ENCODE measurements at regions not wholly inside any gene's neighbourhood (a gene's known extent, or its start where the extent isn't known, plus 50 kb on each side); places are given as distances from the start of the nearest gene placed in this dataset.

DNA sequence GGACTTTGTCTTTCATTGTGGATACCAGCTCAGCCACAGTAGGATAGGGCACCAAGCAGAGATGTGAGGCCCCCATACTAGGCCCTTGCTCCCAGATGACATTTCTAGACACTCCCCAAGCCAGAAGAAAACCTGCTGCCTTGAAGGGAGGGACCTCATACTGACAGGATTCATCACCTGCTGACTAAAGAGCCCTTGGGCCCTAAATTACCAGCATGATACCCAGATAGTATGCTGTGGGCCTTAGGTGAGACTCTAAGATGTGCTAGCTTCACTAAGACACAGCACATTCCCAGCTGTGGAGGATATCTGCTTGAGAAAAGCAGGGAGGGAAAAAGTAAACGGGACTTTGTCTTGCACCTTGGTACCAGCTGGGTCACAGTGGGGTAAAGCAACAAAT is 324.0 kb downstream of the TBL1XR1 start:
- TF ChIP-seq CTCF (conservative IDR thresholded peaks at IDR 0.05; ENCODE audit: low read length), result no peak
- no peak for TF ChIP-seq EZH2phosphoT487 (IDR thresholded peaks at IDR 0.05; ENCODE audit: borderline replicate concordance, low read depth, low read length)
